ENCODE measurements at regions not wholly inside any gene's neighbourhood (a gene's known extent, or its start where the extent isn't known, plus 50 kb on each side); places are given as distances from the start of the nearest gene placed in this dataset.
"Not testable (repeated sequence)": the region's sequence is repeated elsewhere in the genome, so short reads cannot be mapped to it uniquely, and the experiment has no call there.

DNA sequence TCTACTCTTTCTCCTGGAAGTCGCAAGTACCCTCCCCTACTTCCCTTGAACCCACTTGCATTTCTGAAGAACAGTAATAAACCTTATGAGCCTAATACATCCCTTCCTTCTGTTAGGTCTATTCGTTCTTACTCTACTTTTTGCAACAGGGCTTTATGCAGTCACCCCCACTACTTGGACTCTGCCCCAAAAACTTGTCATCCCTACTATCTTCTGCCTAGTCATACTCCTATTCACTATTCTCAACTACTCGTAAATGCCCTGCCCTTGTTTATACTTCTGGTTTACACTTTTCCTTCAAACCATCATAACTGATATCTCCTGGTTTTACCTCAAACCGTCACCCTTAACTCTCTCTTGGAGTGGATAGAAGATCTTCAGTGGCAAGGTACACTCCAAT is 55.2 kb upstream of the SLIT2 start:
- ATAC-seq (no peak), DNase-seq (ENCODE audit: low spot score) (no peak)

DNA sequence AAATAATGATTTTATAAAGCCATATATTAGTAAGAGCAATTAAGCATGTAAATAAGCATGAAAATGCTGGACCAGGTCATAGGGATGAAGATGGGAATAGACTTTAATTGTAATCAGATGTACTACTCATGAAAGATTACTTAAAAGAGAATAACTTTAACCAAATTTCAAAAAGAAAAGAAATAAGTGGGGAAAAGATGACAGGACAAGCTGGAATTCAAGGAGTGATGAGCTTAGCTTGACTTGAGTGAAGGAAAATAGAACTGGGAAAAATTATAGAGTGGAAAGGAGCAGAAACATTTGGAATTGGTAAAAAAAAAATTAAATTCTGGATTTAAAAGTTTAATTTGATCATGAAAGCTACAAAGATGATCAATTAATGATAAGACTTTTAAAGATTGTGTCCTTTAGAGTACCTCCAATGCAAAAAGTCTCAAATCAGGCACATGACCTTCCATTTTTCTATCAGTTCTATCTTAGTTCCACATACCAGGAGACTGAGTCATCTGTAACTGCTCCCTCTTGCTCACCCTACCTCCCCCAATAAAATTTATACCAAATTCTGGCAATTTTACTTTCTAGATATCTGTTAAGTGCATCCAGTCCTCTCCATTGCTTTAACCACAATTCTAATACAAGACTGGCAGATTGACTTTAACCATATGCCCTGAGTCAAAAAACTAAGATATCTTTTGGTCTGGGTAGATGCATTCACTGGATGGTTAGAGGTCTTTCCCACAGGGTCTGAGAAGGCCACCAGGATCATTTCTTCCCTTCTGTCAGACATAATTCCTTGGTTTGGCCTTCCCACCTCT is 56.4 kb upstream of the SLIT2 start:
- no peak for ATAC-seq

DNA sequence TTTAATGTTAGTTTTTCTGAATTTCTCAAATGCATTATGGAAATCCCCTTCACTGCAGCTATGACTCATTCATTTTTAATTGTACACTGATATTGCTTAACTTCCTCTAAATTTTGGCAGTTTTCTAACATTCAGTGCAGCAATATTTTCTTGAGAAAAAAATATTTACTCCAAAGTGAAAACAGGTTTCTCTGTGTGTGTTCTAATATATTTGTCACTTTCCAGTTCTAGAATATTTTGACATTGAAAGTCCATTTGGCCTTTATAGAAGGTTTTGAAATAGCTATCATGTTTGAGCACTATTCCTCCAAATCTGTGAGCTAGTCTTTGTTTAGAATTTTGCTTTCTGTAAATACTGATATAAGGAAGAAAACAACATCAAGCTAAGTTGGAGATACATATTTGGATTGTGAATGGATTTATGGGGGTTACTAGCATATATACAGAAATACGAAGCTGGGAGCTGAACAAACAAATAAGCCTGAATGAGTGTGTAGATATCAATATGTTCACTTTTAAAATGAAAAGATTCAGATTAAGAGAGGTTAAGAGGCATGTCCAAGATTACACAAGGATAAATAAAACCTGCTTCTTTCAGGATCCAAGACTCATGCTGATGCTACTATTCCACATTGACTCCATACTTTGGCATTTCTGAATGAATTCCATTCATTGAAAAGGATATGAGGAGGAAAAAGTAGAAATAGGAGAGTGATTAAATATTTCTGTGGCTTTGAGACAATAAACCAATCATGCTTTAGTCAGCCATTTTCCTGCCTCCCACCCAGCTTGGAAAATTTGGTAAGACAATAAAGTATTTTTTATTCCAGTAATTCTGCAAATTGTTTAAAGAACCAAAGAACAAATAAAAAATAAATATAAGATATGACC is 57.3 kb upstream of the SLIT2 start:
- DNase-seq (ENCODE audit: low spot score) (no peak), ATAC-seq (no peak)

More for the DNA sequence above, 56.4 kb upstream of the SLIT2 start:
- DNase-seq (ENCODE audit: low spot score): no peak

GRCh38 chr4:20193141-20193936 is 58.4 kb upstream of the SLIT2 start:
- ATAC-seq (no peak), DNase-seq (ENCODE audit: low spot score) (no peak)

- ATAC-seq: no peak
These were observed 59.0 kb upstream of the SLIT2 start for GRCh38 chr4:20192736-20193135.

GRCh38 chr4:20185103-20185502 is 66.6 kb upstream of the SLIT2 start:
- DNase-seq (ENCODE audit: low spot score) (no peak), ATAC-seq (no peak)

More at GRCh38 chr4:20192736-20193135, 59.0 kb upstream of the SLIT2 start:
- DNase-seq (ENCODE audit: low spot score): no peak

- not testable (repeated sequence) for DNase-seq (ENCODE audit: low spot score); ATAC-seq
These were observed 68.6 kb upstream of the SLIT2 start for GRCh38 chr4:20183131-20183530.

GRCh38 chr4:20181926-20182325 is 69.8 kb upstream of the SLIT2 start:
- ATAC-seq: no peak

DNA sequence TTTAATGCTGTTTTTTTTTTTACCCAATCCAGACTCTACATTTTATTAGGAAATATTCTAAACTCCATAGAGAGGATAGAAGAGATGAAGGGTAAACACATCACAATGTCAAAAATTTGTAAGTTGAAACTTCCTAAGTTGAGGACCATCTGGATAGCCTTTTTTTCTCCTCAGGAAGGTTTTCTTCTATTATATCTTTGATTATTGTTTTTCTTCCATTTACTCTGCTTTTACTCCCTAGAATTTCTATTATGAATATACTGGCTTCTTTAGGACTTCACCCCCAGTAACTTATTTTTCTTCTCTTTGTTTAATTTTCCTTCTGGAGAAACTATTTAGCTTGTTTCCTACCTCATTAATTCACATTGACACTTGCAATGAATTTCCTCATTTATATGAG is 71.2 kb upstream of the SLIT2 start:
- DNase-seq (ENCODE audit: low spot score) (no peak), ATAC-seq (no peak)

More at GRCh38 chr4:20181926-20182325, 69.8 kb upstream of the SLIT2 start:
- DNase-seq (ENCODE audit: low spot score): no peak

DNA sequence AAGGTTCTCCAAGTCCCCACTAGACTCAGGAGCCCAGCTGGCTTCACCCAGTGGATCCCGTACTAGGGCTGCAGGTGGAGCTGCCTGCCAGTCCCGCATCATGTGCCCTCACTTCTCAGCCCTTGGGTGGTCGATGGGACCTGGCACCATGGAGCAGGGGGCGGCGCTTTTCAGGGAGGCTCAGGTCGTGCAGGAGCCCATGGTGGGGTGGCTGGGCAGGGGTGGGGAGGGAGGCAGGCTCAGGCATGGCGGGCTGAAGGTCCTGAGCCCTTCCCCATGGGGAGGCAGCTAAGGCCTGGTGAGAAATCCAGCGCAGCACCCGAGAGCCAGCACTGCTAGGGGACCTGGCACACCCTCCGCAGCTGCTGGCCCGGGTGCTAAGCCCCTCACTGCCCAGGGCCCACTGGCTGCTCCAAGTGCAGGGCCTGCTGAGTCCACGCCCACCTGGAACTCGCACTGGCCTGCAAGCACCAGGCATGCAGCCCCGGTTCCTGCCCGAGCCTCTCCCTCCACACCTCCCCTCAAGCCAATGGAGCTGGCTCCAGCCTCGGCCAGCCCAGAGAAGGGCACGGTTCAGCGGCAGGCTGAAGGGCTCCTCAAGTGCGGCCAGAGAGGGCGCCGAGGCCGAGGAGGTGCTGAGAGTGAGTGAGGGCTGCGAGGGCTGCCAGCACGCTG is 72.7 kb upstream of the SLIT2 start:
- ATAC-seq (no peak), DNase-seq (ENCODE audit: low spot score) (no peak)

DNA sequence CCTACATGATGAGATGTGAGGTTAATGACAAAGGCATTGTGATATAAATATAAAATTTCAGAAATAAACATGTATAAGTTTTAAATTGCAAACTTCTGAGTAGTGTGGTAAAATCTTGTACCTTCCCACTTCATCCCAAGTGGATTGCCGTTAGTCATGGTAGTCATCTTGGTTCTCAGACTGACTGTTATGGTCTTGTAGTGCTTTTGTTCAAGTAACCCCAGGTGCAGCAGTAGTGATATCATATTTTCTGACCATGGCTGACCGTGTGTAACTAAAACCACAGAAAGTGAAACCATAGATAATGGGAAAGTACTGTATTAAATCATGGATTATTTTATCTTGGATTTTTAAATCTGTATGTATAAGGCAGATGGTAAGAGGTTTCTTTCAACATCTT is 74.8 kb upstream of the SLIT2 start:
- ATAC-seq: no peak

GRCh38 chr4:20172070-20172760 is 79.5 kb upstream of the SLIT2 start:
- ATAC-seq: no peak
- no peak for DNase-seq (ENCODE audit: low spot score)

More for the DNA sequence above, 74.8 kb upstream of the SLIT2 start:
- DNase-seq (ENCODE audit: low spot score): no peak

DNA sequence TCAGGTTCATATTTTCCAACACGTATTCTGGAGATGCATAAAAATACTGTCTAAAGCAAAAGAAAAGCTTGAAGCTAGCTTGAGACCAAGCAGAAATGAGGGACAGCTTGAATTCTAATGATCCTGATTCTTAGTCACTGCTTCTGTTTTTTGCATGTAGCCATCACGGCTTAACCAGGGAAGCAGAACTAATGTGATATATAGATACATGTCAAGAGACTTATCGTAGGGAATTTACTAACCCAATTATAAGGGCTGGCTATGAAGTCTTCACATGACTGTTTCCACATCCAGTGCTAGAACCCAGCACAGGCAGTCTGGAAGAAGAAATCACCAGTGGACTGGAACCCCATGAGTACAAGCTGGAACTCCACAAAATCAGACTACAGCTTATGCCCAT is 85.2 kb upstream of the SLIT2 start:
- ATAC-seq: no peak
- DNase-seq (ENCODE audit: low spot score): no peak

GRCh38 chr4:20159516-20159915 is 92.2 kb upstream of the SLIT2 start:
- DNase-seq (ENCODE audit: low spot score) (no peak), ATAC-seq (no peak)

DNA sequence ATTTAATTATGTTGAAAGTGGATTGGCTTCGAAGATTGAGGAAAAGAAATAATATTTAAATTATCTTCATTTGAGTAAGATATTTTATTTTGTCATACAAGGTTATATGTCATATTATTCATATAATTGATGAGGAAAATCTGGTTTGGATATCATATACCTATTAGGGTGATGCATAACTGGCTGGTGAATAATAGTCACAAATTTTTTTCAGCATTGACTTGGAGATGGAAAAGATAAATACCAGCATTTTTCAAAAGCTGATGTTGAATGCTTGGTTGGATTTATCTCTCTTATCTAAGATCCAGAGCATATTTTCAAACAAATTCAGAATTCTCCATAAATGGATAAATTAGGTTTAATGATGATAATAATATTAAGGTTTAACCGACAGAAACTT is 93.5 kb upstream of the SLIT2 start:
- DNase-seq (ENCODE audit: low spot score) (no peak), ATAC-seq (no peak)

DNA sequence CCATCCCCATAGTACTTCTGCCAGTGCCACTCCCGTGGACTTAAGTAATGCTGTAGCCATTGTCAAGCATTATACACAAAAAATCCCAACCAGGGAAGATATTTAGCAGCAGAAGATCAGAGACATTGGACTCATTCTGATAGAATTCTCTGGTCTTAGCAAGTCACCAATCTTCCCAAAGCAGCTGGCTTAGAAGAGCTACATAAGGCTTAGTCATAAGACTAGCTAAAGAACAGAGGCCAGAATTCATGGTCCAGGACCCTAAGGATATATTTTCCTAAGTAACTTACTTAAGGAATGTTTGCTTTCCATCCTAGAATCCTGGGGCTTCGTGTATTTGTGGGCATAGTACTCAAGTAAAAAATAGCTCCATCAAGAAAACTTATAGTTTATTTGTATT is 100.3 kb upstream of the SLIT2 start:
- no peak for ATAC-seq
- DNase-seq (ENCODE audit: low spot score): no peak

DNA sequence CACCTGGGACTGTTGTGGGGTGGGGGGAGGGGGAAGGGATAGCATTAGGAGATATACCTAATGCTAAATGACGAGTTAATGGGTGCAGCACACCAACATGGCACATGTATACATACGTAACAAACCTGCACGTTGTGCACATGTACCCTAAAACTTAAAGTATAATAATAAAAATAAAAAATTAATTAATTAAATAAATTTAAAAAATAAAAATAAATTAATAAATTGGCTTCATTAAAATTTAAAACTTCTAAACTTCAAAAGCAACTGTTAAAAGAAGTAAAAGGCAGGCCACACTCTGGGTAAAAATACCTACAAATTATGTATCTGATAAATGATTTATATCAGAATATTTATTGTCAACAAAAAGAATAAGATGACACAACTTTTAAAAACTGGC is 102.6 kb upstream of the SLIT2 start:
- not testable (repeated sequence) for DNase-seq (ENCODE audit: low spot score); ATAC-seq

DNA sequence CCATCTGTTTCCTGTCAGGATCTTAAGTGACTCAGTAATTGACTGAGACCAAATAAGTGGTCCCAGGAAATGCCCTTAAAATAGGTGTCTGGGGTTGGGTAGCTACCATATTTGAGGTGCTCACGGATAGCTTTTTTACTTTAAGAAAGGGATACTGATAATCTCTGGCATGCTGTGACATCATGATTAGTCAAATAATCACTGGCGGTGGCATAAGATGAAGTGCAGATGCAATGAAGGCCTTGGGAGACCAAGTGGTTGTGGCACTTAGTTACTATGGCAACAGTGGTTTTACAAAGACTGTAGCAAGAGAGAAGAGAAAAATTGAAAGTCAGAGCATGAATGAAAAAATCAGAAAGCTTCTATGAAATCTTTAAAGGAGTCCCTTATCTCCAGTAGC is 114.5 kb upstream of the SLIT2 start:
- no peak for ATAC-seq

GRCh38 chr4:20127626-20128025 is 124.1 kb upstream of the SLIT2 start:
- ATAC-seq (no peak), DNase-seq (ENCODE audit: low spot score) (no peak)

More for the DNA sequence above, 114.5 kb upstream of the SLIT2 start:
- DNase-seq (ENCODE audit: low spot score): no peak

- no peak for DNase-seq (ENCODE audit: low spot score)
These were observed 124.8 kb upstream of the SLIT2 start for GRCh38 chr4:20126906-20127305.

More at GRCh38 chr4:20126906-20127305, 124.8 kb upstream of the SLIT2 start:
- no peak for ATAC-seq

Data from left lobe of liver (tissue), 2 donors.